Astrocyte of the cerebellum (primary cell): ENCODE measurements at regions not wholly inside any gene's neighbourhood (a gene's known extent, or its start where the extent isn't known, plus 50 kb on each side); places are given as distances from the start of the nearest gene placed in this dataset.
"Not testable (repeated sequence)": the region's sequence is repeated elsewhere in the genome, so short reads cannot be mapped to it uniquely, and the experiment has no call there.

ENCODE experiments used
- DNase-seq: peaks from one replicate; pipeline ENCODE4 v3.0.0-alpha.2; 2011; ENCODE audit warnings: low read depth
- H3K4me3 ChIP-seq: 2 replicates; pipeline ENCODE4 v1.5.1; 2011; ENCODE audit warnings: mild to moderate bottlenecking, low read depth, low read length, moderate library complexity
- in situ Hi-C: cut with HindIII; loops from 2 replicates; pipeline ENCODE4 v1.10.0; 2017; ENCODE audit warnings: low sequenced_read_pairs
- TF ChIP-seq, protein P1 (sequence below): IDR thresholded peaks from 2 replicates; pipeline ENCODE4 v1.5.1; 2012; ENCODE audit warnings: low read length, low read depth, moderate library complexity, mild to moderate bottlenecking; ENCODE audit errors: missing control alignments

DNA sequence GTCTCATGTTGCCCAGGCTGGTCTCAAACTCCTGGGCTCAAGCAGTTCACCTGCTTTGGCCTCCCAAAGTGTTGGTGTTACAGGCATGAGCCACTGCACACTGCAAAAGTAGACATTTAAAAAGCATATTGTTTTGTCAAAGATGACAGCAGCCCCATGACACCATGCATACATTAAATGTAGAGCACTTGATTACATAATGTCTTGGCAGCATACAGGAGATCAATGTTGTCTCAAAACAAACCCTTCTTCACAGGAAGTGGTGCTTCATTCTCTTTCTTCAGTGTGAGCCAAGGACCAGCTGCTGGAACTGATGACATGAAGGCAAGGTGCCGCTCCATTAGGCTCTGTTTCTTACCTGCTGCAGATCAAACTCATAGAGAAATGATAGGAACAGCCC, 218.4 kb downstream of the KLF6 start:
- DNase-seq: no peak
- TF ChIP-seq, protein P1, sequence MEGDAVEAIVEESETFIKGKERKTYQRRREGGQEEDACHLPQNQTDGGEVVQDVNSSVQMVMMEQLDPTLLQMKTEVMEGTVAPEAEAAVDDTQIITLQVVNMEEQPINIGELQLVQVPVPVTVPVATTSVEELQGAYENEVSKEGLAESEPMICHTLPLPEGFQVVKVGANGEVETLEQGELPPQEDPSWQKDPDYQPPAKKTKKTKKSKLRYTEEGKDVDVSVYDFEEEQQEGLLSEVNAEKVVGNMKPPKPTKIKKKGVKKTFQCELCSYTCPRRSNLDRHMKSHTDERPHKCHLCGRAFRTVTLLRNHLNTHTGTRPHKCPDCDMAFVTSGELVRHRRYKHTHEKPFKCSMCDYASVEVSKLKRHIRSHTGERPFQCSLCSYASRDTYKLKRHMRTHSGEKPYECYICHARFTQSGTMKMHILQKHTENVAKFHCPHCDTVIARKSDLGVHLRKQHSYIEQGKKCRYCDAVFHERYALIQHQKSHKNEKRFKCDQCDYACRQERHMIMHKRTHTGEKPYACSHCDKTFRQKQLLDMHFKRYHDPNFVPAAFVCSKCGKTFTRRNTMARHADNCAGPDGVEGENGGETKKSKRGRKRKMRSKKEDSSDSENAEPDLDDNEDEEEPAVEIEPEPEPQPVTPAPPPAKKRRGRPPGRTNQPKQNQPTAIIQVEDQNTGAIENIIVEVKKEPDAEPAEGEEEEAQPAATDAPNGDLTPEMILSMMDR: no peak
- no peak overlapping the region for H3K4me3 ChIP-seq
- in situ Hi-C loops: no loop called here

DNA sequence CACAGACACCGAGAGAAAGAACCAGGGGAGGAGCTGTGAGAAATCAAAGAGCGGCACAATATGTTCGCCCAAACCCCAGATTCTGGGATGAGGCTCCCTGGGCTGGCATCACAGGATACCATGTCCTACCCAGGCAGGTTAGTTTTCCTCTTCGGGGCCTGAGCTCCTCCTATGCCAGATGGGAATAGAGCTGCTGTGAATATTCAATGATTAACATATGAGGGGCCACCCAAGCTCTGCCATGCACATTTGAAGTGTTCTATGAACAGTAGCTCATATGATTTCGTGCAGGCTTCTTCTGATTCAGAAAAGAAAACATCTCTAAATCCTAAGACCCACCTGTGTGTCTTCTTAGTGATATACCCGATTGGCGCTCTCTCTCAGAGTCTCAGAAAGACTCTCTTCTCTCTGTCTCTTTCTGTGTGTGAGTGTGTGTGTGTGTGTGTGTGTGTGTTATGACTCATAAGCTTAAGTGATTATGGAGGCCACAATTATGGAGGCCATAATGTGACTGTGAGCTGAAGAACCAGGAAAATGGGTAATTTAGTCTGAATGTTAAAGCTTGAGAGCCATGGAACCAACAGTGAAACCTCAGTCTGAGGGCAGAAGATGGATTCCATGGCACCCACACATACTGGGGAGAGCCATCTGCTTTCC, 220.5 kb downstream of the KLF6 start:
- DNase-seq: no peak
- in situ Hi-C loops: no loop called here
- TF ChIP-seq, protein P1: no peak
- H3K4me3 ChIP-seq: no peak overlapping the region

DNA sequence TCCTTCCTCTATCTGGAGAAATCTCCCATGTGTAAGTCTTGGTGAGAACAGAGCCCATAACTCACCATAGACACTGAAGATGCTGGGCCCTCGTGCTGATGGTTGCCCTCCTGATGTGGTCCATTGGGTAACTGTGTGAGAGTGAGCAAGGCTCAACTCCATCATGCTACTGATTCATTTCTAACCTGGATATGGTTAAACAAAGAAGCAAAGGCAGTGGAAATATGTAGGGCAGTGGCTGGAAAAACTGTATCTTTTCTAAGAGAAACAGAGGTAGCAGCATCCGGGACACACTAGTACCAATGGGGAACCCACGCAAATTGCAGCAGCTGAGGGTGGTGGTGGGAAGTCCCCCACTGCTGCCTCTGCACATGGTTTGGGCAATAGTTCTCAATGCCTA, 221.7 kb downstream of the KLF6 start:
- no peak for DNase-seq
- no peak overlapping the region for H3K4me3 ChIP-seq
- in situ Hi-C loops: no loop called here
- TF ChIP-seq, protein P1: no peak

GRCh38 chr10:3560628-3561027, 224.4 kb downstream of the KLF6 start:
- H3K4me3 ChIP-seq, DNase-seq, in situ Hi-C loops: not testable (repeated sequence)

GRCh38 chr10:3559527-3559926, 225.5 kb downstream of the KLF6 start:
- TF ChIP-seq, protein P1: no peak
- in situ Hi-C loops: no loop called here
- H3K4me3 ChIP-seq: no peak overlapping the region
- DNase-seq: no peak

- no peak for DNase-seq
- in situ Hi-C loops: no loop called here
- TF ChIP-seq, protein P1: no peak
- no peak overlapping the region for H3K4me3 ChIP-seq
These were observed 226.0 kb downstream of the KLF6 start for GRCh38 chr10:3559011-3559410.

DNA sequence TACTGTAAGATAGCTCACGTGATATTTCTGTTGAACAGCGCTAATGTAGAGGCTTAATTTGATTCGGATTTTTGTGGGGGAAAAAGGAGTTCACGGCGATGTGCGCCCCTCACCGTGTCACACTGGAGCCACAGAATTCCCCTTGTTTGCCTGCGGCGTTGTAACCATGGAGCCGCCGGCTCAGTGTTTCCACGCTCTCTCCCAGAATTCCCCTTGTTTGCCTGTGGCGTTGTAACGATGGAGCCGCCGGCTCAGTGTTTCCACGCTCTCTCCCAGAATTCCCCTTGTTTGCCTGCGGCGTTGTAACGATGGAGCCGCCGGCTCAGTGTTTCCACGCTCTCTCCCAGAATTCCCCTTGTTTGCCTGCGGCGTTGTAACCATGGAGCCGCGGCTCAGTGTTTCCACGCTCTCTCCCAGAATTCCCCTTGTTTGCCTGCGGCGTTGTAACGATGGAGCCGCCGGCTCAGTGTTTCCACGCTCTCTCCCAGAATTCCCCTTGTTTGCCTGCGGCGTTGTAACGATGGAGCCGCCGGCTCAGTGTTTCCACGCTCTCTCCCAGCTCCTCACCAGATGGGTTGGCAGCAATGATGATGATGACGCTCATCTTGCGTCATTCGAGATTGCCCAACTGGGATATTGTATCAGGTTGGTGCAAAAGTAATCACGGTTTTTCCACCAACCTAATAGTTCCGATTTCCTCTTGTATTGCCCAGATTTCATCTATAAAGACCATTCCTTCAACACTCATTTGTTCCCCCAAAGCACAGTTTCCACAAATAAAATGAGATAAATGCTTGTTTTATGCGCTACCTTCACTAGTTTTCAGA, 228.6 kb downstream of the KLF6 start:
- in situ Hi-C loops, H3K4me3 ChIP-seq: not testable (repeated sequence)
- DNase-seq: peak; percentile 27
